ENCODE measurements at regions not wholly inside any gene's neighbourhood (a gene's known extent, or its start where the extent isn't known, plus 50 kb on each side); places are given as distances from the start of the nearest gene placed in this dataset.

GRCh38 chr1:72678683-72679082 lies 396.3 kb upstream of the NEGR1 start:
- no peak for TF ChIP-seq CTCF (IDR thresholded peaks at IDR 0.05)
- intact Hi-C loops (cut with micrococcal nuclease), result no loop called here
- H3K4me1 ChIP-seq (ENCODE audit: control insufficient read depth, insufficient read depth, low read length), result no peaks in the 10 kb centered on the region
- H3K4me3 Mint-ChIP-seq, result no peak overlapping the region
- no peak overlapping the region for H3K27ac ChIP-seq (ENCODE audit: low read length)
- no peak overlapping the region for H3K4me3 ChIP-seq (ENCODE audit: low read length)
- no peaks in the 10 kb centered on the region for H3K27me3 ChIP-seq (ENCODE audit: control insufficient read depth, insufficient read depth, low read length)
- H3K4me1 Mint-ChIP-seq, result no peaks in the 10 kb centered on the region
- no peaks in the 10 kb centered on the region for H3K27me3 Mint-ChIP-seq (ENCODE audit: low read depth in 2 of 2)
- H3K9me3 ChIP-seq (ENCODE audit: control insufficient read depth, insufficient read depth, low read length), result no peaks in the 10 kb centered on the region
- H3K36me3 ChIP-seq (ENCODE audit: control insufficient read depth, insufficient read depth, low read length), result no peaks in the 10 kb centered on the region
- H3K36me3 Mint-ChIP-seq, result no peaks in the 10 kb centered on the region
- H3K27ac Mint-ChIP-seq, result no peak overlapping the region
- DNase-seq (no peak), ATAC-seq (no peak)
- peaks cover 5 to 9% of the 10 kb centered on the region in 2 donors for H3K9me3 Mint-ChIP-seq
- WGBS (ENCODE audit: insufficient coverage), result 52% methylated on average over 3 of the region's 4 CpGs

- no peaks in the 10 kb centered on the region for H3K9me3 ChIP-seq (ENCODE audit: control insufficient read depth, insufficient read depth, low read length)
- DNase-seq (no peak), ATAC-seq (no peak)
- H3K4me1 ChIP-seq (ENCODE audit: control insufficient read depth, insufficient read depth, low read length), result no peaks in the 10 kb centered on the region
- Mint-ChIP-seq H3K27me3 (ENCODE audit: low read depth in 2 of 2) (no peaks in the 10 kb centered on the region), H3K36me3 (no peaks in the 10 kb centered on the region), H3K27ac (no peak overlapping the region), H3K4me3 (no peak overlapping the region), H3K4me1 (no peaks in the 10 kb centered on the region), H3K9me3 (peaks cover 2 to 10% of the 10 kb centered on the region in 2 donors)
- no peak for TF ChIP-seq CTCF (IDR thresholded peaks at IDR 0.05)
- intact Hi-C loops (cut with micrococcal nuclease), result no loop called here
- 100% methylated on average over 2 of the region's 2 CpGs for WGBS (ENCODE audit: insufficient coverage)
- no peaks in the 10 kb centered on the region for H3K27me3 ChIP-seq (ENCODE audit: control insufficient read depth, insufficient read depth, low read length)
- no peak overlapping the region for H3K4me3 ChIP-seq (ENCODE audit: low read length)
- H3K27ac ChIP-seq (ENCODE audit: low read length), result no peak overlapping the region
- H3K36me3 ChIP-seq (ENCODE audit: control insufficient read depth, insufficient read depth, low read length), result no peaks in the 10 kb centered on the region
Measured at GRCh38 chr1:72670902-72671301, 388.6 kb upstream of the NEGR1 start.

- peaks cover 8% of the 10 kb centered on the region for H3K36me3 Mint-ChIP-seq
Measured at GRCh38 chr1:72662918-72663317, 380.6 kb upstream of the NEGR1 start.

More at GRCh38 chr1:72662918-72663317, 380.6 kb upstream of the NEGR1 start:
- DNase-seq (no peak), ATAC-seq (no peak)
- no peak overlapping the region for H3K27ac Mint-ChIP-seq
- Histone ChIP-seq H3K27me3 (ENCODE audit: control insufficient read depth, insufficient read depth, low read length) (no peaks in the 10 kb centered on the region), H3K9me3 (ENCODE audit: control insufficient read depth, insufficient read depth, low read length) (no peaks in the 10 kb centered on the region), H3K4me1 (ENCODE audit: control insufficient read depth, insufficient read depth, low read length) (no peaks in the 10 kb centered on the region), H3K36me3 (ENCODE audit: control insufficient read depth, insufficient read depth, low read length) (no peaks in the 10 kb centered on the region), H3K4me3 (ENCODE audit: low read length) (no peak overlapping the region), H3K27ac (ENCODE audit: low read length) (no peak overlapping the region)
- intact Hi-C loops (cut with micrococcal nuclease), result no loop called here
- no peaks in the 10 kb centered on the region for H3K4me1 Mint-ChIP-seq
- TF ChIP-seq CTCF (IDR thresholded peaks at IDR 0.05), result no peak
- peaks cover 18 to 25% of the 10 kb centered on the region in 2 donors for H3K9me3 Mint-ChIP-seq
- no peaks in the 10 kb centered on the region for H3K27me3 Mint-ChIP-seq (ENCODE audit: low read depth in 2 of 2)
- no peak overlapping the region for H3K4me3 Mint-ChIP-seq

All from natural killer cell (primary cell).